Ovary (tissue), 7 donors: ENCODE measurements at regions not wholly inside any gene's neighbourhood (a gene's known extent, or its start where the extent isn't known, plus 50 kb on each side); places are given as distances from the start of the nearest gene placed in this dataset.

Experiments used
- DNase-seq, 5 donors: peaks; one replicate each; pipeline ENCODE4 v3.0.0-alpha.2; 2019 to 2020
- H3K27ac ChIP-seq, 2 donors: fragments of 200-600 bp; one replicate each; pipeline versions ENCODE4 v1.5.1 to v1.8.0; 2019 to 2022
- H3K27me3 ChIP-seq: fragments of 200-600 bp; one replicate; pipeline ENCODE4 v1.8.0; 2022
- H3K36me3 ChIP-seq: fragments of 200-600 bp; sonication (generic); one replicate; pipeline ENCODE4 v1.5.1; 2019
- H3K4me1 ChIP-seq: one replicate; pipeline ENCODE4 v1.8.1; 2013; ENCODE audit warnings: mild to moderate bottlenecking, moderate library complexity; ENCODE audit not compliant: insufficient read depth
- H3K4me3 ChIP-seq: fragments of 200-600 bp; sonication (generic); one replicate; pipeline ENCODE4 v1.5.1; 2017
- H3K9me3 ChIP-seq, 2 donors: fragments of 200-600 bp in 1 of 2; sonication (generic) in 1 of 2; one replicate each; pipeline versions ENCODE4 v1.5.1 to v1.8.1; 2013 to 2019; ENCODE audit warnings: mild to moderate bottlenecking in 1 of 2, moderate library complexity in 1 of 2
- EP300 ChIP-seq: sonication (generic); formaldehyde crosslinking; IDR thresholded peaks from one replicate; pipeline ENCODE4 v1.6.1; 2017; ENCODE audit warnings: antibody characterized with exemption
- POLR2A ChIP-seq: fragments of 450-650 bp; IDR thresholded peaks from one replicate; pipeline ENCODE4 v1.6.1; 2017; ENCODE audit warnings: antibody characterized with exemption, mild to moderate bottlenecking, moderate library complexity
- WGBS, 3 donors: extraction: QIAGEN DNeasy Blood & Tissue Kit in 1 of 3; methylation state at CpG; one replicate each; pipeline versions ENCODE4 v1.1.5 to v1.1.7; 2013 to 2017; 5-methylcytosine and 5-hydroxymethylcytosine counted together
- intact Hi-C, 4 donors: fragments of 100-400 bp; cut with DNase I; formaldehyde crosslinking; loops; one replicate each; pipeline versions ENCODE4 v1.11.0 to v1.15.1; 2022 to 2023
- TF ChIP-seq, protein P1 (sequence below), 3 donors: fragments of 450-650 bp in 2 of 3; fragments of 200-600 bp in 1 of 3; IDR thresholded peaks; one replicate each; pipeline versions ENCODE4 v1.5.1 to v1.8.0; 2016 to 2022; ENCODE audit warnings: antibody characterized with exemption in 3 of 3, mild to moderate bottlenecking in 1 of 3
- donor health status: DM: no; HTN: no; CAD: no; lungs with moderate emphysema.
- donor health status: DM: no; HTN: no; CAD: no.
- donor health status: Bipolar disorder and iron deficiency.
- donor health status: DM: no; HTN: no; CAD: no.
- donor health status: DM: yes; HTN: yes; CAD: no.

DNA sequence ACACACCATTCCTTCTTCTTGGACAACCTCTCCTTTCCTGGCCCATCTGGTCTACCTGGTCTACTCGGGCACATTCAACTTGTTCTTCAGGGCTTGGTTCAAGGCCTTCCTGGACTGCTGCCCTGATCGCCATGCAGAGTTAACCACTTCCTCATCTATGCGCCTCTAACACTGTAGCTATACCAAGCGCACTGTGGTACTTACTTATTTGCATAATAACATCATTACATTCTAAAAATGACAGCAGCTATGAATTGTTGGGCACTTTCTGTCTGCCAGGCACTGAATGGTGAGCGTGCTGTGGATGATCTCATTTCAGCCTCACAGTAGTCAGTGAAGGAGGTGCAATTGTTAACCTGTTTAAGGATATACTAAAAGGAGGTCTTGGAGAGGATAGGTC is 66.9 kb upstream of the SDK2 start:
- H3K27me3 ChIP-seq, result no peaks in the 10 kb centered on the region
- no peak overlapping the region for H3K4me3 ChIP-seq
- H3K4me1 ChIP-seq, result no peaks in the 10 kb centered on the region
- intact Hi-C loops, result no loop called here
- no peaks in the 10 kb centered on the region for H3K9me3 ChIP-seq
- H3K36me3 ChIP-seq, result no peaks in the 10 kb centered on the region
- WGBS, 3 donors, result 81 to 89% (median 85%) methylated on average over 5 of the region's 5 CpGs
- TF ChIP-seq POLR2A (no peak), EP300 (no peak)
- TF ChIP-seq, protein P1, sequence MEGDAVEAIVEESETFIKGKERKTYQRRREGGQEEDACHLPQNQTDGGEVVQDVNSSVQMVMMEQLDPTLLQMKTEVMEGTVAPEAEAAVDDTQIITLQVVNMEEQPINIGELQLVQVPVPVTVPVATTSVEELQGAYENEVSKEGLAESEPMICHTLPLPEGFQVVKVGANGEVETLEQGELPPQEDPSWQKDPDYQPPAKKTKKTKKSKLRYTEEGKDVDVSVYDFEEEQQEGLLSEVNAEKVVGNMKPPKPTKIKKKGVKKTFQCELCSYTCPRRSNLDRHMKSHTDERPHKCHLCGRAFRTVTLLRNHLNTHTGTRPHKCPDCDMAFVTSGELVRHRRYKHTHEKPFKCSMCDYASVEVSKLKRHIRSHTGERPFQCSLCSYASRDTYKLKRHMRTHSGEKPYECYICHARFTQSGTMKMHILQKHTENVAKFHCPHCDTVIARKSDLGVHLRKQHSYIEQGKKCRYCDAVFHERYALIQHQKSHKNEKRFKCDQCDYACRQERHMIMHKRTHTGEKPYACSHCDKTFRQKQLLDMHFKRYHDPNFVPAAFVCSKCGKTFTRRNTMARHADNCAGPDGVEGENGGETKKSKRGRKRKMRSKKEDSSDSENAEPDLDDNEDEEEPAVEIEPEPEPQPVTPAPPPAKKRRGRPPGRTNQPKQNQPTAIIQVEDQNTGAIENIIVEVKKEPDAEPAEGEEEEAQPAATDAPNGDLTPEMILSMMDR (IDR thresholded peaks at IDR 0.05), result no peak
- no peak for DNase-seq
- no peak overlapping the region for H3K27ac ChIP-seq

DNA sequence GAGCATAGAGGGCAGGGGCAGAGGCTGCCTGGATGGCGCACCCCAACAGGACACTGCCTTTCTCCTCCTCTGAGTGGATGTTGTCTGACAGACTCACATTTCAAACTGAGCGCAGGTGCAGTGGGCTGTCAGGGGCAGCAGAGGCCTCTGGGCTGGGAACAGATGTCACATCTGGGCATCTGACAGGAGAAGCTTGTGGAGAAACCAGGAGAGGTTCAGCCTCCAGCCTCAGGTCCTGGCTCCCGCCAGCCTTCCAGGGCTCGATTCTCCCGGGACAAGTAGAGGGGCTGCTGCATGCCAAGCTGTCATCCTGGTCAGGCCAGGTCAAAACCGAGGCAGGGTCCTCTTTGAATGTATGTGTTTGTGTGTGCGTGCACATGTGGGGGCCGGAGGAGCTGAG is 67.7 kb upstream of the SDK2 start:
- H3K9me3 ChIP-seq, result no peaks in the 10 kb centered on the region
- no peak for DNase-seq
- intact Hi-C loops, result no loop called here
- TF ChIP-seq, protein P1 (IDR thresholded peaks at IDR 0.05), result no peak
- no peak for TF ChIP-seq POLR2A
- no peak for TF ChIP-seq EP300
- no peak overlapping the region for H3K4me3 ChIP-seq
- no peak overlapping the region for H3K27ac ChIP-seq
- H3K36me3 ChIP-seq, result no peaks in the 10 kb centered on the region
- 76 to 82% (median 77%) methylated on average over 8 of the region's 8 CpGs for WGBS, 3 donors
- H3K27me3 ChIP-seq, result no peaks in the 10 kb centered on the region
- no peaks in the 10 kb centered on the region for H3K4me1 ChIP-seq

- intact Hi-C loops, result no loop called here
- Histone ChIP-seq H3K36me3 (no peaks in the 10 kb centered on the region), H3K4me3 (no peak overlapping the region), H3K27me3 (no peaks in the 10 kb centered on the region), H3K4me1 (no peaks in the 10 kb centered on the region), H3K27ac (no peak overlapping the region), H3K9me3 (no peaks in the 10 kb centered on the region)
- 34 to 39% (median 36%) methylated on average over 9 of the region's 9 CpGs for WGBS, 3 donors
- DNase-seq, result no peak
- TF ChIP-seq EP300, result no peak
- TF ChIP-seq, protein P1 (IDR thresholded peaks at IDR 0.05), result no peak
- no peak for TF ChIP-seq POLR2A
These were observed 68.9 kb upstream of the SDK2 start for GRCh38 chr17:73713136-73713535.

- no peak for DNase-seq
- peaks cover 2% of the 10 kb centered on the region for H3K4me1 ChIP-seq
- H3K27ac ChIP-seq, result no peak overlapping the region
- intact Hi-C loops, result no loop called here
- H3K9me3 ChIP-seq, result no peaks in the 10 kb centered on the region
- 38 to 41% (median 41%) methylated on average over 10 of the region's 10 CpGs for WGBS, 3 donors
- H3K4me3 ChIP-seq, result no peak overlapping the region
- H3K27me3 ChIP-seq, result no peaks in the 10 kb centered on the region
- no peaks in the 10 kb centered on the region for H3K36me3 ChIP-seq
- TF ChIP-seq POLR2A (no peak), EP300 (no peak)
- TF ChIP-seq, protein P1 (IDR thresholded peaks at IDR 0.05), result no peak
These were observed 71.5 kb upstream of the SDK2 start for GRCh38 chr17:73715769-73716168.

- Histone ChIP-seq H3K27me3 (no peaks in the 10 kb centered on the region), H3K9me3 (no peaks in the 10 kb centered on the region), H3K36me3 (no peaks in the 10 kb centered on the region), H3K4me1 (peaks cover 2% of the 10 kb centered on the region), H3K27ac (no peak overlapping the region), H3K4me3 (no peak overlapping the region)
- intact Hi-C loops, result no loop called here
- 85 to 91% (median 89%) methylated on average over 5 of the region's 5 CpGs for whole genome bisulfite sequencing, 3 donors
- TF ChIP-seq POLR2A, result no peak
- TF ChIP-seq EP300, result no peak
- TF ChIP-seq, protein P1 (IDR thresholded peaks at IDR 0.05), result no peak
- no peak for DNase-seq
These were observed 73.4 kb upstream of the SDK2 start for GRCh38 chr17:73717690-73718089.
